GM19438 (cell line): ENCODE measurements at regions not wholly inside any gene's neighbourhood (a gene's known extent, or its start where the extent isn't known, plus 50 kb on each side); places are given as distances from the start of the nearest gene placed in this dataset.

Experiments used
- ATAC-seq: cut with Tn5 transposase; IDR thresholded peaks from one replicate; pipeline ENCODE4 v1.9.1; 2021; ENCODE audit warnings: low read depth; ENCODE audit not compliant: unreplicated experiment

DNA sequence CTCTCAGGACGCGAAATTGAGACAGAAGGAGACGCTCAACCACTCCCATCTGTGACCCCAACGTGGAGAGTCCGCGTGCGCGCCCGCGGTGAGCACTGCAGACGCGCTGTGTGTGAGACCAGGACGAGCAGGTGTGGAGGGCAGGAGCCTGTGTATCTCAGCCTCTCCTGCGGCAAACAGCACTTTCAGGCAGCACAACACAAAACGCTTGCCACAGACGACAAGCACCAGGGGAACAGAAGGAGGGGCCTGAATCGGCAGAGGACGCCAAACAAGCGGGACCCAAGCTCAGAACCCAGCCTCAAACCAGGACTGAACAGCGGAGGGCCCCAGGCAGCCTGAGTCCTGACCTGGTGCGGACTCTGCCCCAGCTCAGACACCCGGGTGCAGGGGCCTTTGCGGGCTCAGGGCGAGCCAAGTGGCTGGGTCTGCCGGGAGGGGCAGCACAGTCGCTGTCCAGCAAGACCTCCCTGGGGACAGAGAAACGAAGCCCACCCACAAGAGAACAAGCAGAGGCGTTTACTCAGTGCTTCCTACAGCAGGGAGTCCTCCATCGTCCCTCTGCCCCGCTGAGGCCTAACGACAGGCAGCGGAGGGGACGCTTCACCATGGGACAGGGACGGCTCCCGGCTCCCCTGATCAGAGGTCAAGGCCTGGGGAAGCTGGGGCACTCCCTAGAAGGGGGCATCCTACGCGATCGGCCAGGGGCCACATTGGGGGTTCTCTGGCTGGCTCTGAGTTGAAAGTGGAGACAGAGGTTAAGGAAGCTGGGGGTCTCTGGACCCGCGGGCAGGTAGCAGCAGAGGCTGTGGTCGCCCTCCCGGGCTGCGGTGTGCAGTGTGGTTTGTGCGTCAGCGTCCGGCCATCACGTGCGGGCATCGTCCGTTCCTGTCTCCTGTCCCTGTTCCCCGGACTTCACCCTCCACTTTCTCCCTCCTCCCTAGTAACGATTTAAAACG is 560.8 kb downstream of the BRD1 start:
- ATAC-seq = no peak

DNA sequence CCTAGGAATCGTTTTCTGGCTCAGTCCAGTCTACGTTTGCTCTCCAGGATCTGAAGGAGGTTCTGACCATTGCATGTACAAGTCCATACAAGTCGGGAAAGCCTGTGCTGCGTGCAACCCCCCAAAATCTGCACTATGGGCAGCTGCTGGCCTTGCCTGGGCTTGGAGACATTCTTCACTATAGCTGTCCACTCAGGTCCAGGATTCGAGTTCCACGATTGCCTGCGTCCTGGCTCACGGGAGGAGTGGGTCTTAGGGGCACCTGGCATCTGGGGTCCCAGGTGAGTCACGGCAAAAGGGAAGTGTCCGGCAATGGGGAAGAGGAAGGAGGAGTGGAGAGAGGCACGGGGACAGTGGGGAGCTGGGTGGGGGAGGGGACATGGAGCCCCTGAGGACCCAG is 563.0 kb downstream of the BRD1 start:
- ATAC-seq = no peak

DNA sequence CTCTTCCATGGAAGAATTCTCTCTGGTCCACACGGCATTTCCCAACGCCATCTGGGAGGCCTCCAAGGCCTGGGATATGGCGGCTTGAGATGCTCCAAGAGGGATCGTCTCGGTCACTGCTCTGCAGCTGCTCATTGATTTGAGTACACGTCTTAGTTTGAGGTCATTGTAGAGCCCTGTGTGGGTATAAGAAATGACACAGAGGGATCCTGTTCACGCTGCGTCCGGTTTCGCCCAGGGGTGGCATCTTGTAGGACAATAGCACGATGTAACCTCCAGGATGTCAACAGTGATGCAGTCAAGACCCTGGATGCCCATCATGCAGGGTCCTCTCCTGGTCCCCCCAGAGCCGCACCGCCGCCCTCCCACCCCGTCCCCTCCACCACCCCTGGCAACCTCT is 564.6 kb downstream of the BRD1 start:
- ATAC-seq = no peak

- ATAC-seq = no peak
These were observed 565.5 kb downstream of the BRD1 start for GRCh38 chr22:49262167-49262566.

- no peak for ATAC-seq
These were observed 566.1 kb downstream of the BRD1 start for GRCh38 chr22:49261616-49262015.

DNA sequence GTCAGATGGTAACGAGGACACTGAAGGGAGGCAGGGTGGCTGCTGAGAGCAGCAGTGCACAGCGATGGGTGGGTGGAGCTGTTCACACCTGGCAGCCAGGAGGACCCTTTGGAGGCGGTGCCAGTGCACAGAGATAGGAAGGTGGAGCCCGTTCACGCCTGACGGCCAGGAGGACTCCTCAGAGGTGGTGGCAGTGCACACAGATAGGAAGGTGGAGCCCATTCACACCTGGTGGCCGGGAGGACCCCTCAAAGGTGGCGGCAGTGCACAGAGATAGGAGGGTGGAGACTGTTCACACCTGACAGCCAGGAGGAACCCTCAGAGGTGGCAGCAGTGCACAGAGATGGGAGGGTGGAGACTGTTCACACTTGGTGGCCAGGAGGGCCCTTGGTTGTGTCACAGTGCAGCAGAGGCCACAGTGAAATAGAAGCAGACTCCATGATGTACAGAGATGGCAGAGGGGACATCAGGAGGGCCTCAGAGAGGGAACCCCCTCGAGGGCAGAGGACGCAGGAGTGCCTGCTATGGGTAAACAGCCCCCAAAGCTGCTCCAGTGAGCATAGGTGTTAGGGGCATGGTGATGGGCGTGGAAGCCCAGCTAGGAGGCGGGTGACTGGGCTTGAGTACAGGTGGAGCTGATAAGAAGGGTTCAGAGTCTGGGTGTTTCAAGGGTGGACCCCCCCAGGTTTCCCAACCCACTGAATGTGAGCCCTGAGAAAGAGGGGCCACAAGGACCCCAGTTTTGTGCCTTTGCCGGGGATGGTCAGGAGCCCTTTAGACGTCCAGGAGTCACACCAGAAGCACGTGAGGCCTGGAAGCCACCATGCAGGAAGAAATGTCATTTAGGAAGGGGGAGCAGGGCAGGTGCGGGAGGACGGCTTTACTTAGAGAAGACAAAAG is 566.7 kb downstream of the BRD1 start:
- no peak for ATAC-seq

DNA sequence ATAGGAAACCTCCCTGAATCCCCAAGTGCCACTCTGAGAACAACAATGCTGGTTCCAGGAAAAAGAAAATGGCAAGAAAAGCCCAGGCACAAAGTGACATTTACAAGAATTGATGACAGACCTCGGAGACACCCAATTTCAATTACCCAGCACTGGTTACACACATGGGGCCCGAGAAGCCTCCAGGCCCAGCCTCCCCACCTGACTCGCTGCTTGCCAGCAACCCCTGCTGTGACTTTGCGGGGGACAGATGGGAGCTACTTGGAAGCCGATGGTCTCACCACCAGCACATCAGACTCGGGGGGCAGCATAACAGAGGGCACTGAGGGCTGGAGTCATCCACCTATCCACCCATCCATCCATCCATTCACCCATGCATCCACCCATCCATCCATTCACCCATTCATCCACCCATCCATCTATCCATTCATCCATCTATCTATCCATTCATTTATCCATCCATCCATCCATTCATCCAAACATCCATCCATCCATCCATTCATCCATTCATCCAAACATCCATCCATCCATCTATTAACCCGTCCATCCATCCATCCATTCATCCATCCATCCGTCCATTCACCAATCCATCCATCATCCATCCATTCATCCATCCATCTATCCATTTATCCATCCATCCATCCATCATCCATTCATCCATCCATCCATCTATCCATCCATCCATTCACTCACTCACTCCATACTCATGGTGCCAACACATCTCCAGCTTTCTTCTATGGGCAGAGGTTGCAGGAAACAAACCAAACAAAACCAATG is 567.6 kb downstream of the BRD1 start:
- ATAC-seq = no peak

- no peak for ATAC-seq
These were observed 569.3 kb downstream of the BRD1 start for GRCh38 chr22:49258107-49259010.

DNA sequence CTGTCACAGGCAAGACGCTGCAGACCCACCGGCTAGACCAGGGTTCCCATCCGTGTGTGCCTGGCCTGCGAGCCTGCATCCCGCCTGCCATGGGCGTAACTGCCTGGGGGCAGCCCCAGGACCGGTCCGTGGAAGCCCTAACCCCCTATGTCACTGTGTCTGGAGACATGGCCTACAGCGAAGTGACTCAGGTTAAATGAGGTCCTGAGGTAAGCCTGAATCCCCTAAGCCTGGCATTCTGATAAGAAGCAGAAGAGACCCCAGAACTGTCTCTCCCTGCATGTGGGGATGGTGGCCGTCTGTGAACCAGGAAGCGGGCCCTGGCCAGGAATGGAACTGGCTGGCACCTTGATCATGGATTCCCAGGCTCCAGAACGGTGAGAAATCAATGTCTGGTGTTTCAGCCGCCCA is 570.1 kb downstream of the BRD1 start:
- ATAC-seq = no peak

DNA sequence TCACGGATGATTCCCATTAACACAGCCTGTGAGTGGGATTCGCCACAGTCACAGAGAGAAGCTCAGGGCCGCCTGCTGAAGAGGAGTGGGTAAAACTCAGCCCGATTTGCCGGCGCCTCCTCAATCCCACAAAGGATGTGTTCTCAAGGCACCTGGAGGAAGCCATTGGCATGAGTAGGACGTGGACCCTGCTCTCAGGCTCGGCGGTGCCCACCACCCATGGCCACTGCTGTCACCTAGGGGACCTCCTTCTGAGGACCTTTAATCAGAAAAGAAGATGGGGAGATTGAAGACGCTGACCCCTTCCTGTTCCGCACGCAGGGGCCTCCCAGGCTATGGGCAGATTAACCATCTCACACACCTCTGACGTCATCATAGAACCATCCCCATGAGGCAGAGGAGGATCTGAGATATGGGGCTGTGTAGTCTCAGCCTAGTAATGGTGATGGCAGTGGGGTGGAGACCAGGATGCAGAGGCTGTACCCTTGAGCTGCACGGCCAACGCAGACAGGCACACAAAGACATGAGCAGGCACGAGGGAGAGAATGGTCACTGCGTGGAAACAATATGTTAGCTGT is 571.8 kb downstream of the BRD1 start:
- ATAC-seq = no peak

- ATAC-seq = no peak
These were observed 572.5 kb downstream of the BRD1 start for GRCh38 chr22:49255154-49255553.

GRCh38 chr22:49253656-49254055 is 574.0 kb downstream of the BRD1 start:
- ATAC-seq = no peak

GRCh38 chr22:49251371-49251770 is 576.3 kb downstream of the BRD1 start:
- ATAC-seq = no peak

- no peak for ATAC-seq
These were observed 580.3 kb downstream of the BRD1 start for GRCh38 chr22:49247194-49247924.

- no peak for ATAC-seq
These were observed 582.9 kb downstream of the BRD1 start for GRCh38 chr22:49244466-49245420.

GRCh38 chr22:49243965-49244364 is 583.7 kb downstream of the BRD1 start:
- no peak for ATAC-seq

DNA sequence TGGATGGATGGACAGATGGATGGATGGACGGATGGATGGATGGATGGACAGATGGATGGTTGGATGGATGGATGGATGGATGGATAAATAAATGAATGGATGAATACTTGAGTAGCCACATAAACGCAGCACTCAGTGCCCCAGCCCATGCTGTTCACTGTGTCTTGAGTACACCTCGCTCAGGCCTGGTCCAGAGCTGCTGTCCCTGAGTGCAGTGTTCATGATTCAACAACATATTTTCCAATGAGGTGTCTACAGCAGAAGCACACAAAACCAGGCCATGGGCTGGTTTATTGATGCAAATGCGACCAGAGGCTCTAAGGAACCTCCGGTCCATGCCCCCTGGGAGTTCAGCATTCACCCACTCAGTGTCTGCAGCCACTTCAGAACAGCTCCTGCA is 584.3 kb downstream of the BRD1 start:
- ATAC-seq = no peak

- ATAC-seq = no peak
These were observed 585.2 kb downstream of the BRD1 start for GRCh38 chr22:49242480-49242879.
